ENCODE measurements at regions not wholly inside any gene's neighbourhood (a gene's known extent, or its start where the extent isn't known, plus 50 kb on each side); places are given as distances from the start of the nearest gene placed in this dataset.
"Not testable (repeated sequence)": the region's sequence is repeated elsewhere in the genome, so short reads cannot be mapped to it uniquely, and the experiment has no call there.

- in situ Hi-C loops (cut with MboI; ENCODE audit: low sequenced_read_pairs in 4 of 4) = no loop called here
- intact Hi-C loops (cut with DNase I; ENCODE audit: low total_unique reads) = no loop called here
- TF ChIP-seq CTCF (IDR thresholded peaks at IDR 0.05 in 4 of 5, conservative IDR thresholded peaks at IDR 0.05 in 1 of 5) = no peak
- TF ChIP-seq POLR2A (IDR thresholded peaks at IDR 0.05) = no peak
- Histone ChIP-seq H3K36me3 (no peaks in the 10 kb centered on the region), H3K27ac (no peak overlapping the region), H3K27me3 (no peaks in the 10 kb centered on the region), H3K4me3 (no peak overlapping the region), H3K9me3 (no peaks in the 10 kb centered on the region), H3K4me1 (no peaks in the 10 kb centered on the region)
- DNase-seq = no peak
- ATAC-seq = no peak
Observed at GRCh38 chr16:88200896-88201185, 181.9 kb upstream of the ZNF469 start.

- H3K36me3 ChIP-seq; ATAC-seq; H3K9me3 ChIP-seq; in situ Hi-C loops (cut with MboI; ENCODE audit: low sequenced_read_pairs in 4 of 4); H3K4me3 ChIP-seq; H3K27me3 ChIP-seq; H3K4me1 ChIP-seq; H3K27ac ChIP-seq; DNase-seq; intact Hi-C loops (cut with DNase I; ENCODE audit: low total_unique reads): not testable (repeated sequence)
Observed at GRCh38 chr16:88201611-88202010, 181.1 kb upstream of the ZNF469 start.

- in situ Hi-C loops (cut with MboI; ENCODE audit: low sequenced_read_pairs in 4 of 4) (no loop called here), intact Hi-C loops (cut with DNase I; ENCODE audit: low total_unique reads) (no loop called here)
- TF ChIP-seq CTCF (IDR thresholded peaks at IDR 0.05 in 4 of 5, conservative IDR thresholded peaks at IDR 0.05 in 1 of 5) (no peak), POLR2A (IDR thresholded peaks at IDR 0.05) (no peak)
- Histone ChIP-seq H3K4me1 (no peaks in the 10 kb centered on the region), H3K9me3 (no peaks in the 10 kb centered on the region), H3K27me3 (no peaks in the 10 kb centered on the region), H3K27ac (no peak overlapping the region), H3K4me3 (no peak overlapping the region), H3K36me3 (no peaks in the 10 kb centered on the region)
- ATAC-seq (no peak), DNase-seq (no peak)
Observed at GRCh38 chr16:88202207-88202745, 180.5 kb upstream of the ZNF469 start.

- DNase-seq; H3K9me3 ChIP-seq; intact Hi-C loops (cut with DNase I; ENCODE audit: low total_unique reads); H3K27me3 ChIP-seq; H3K36me3 ChIP-seq; H3K27ac ChIP-seq; in situ Hi-C loops (cut with MboI; ENCODE audit: low sequenced_read_pairs in 4 of 4); ATAC-seq; H3K4me3 ChIP-seq; H3K4me1 ChIP-seq: not testable (repeated sequence)
Observed at GRCh38 chr16:88202856-88203681, 179.7 kb upstream of the ZNF469 start.

GRCh38 chr16:88204131-88205110, 178.3 kb upstream of the ZNF469 start:
- intact Hi-C loops (cut with DNase I; ENCODE audit: low total_unique reads); H3K4me1 ChIP-seq; H3K36me3 ChIP-seq; ATAC-seq; H3K27ac ChIP-seq; H3K27me3 ChIP-seq; H3K9me3 ChIP-seq; H3K4me3 ChIP-seq; in situ Hi-C loops (cut with MboI; ENCODE audit: low sequenced_read_pairs in 4 of 4); DNase-seq: not testable (repeated sequence)

GRCh38 chr16:88205482-88205881, 177.3 kb upstream of the ZNF469 start:
- H3K4me3 ChIP-seq; in situ Hi-C loops (cut with MboI; ENCODE audit: low sequenced_read_pairs in 4 of 4); H3K9me3 ChIP-seq; H3K4me1 ChIP-seq; H3K27ac ChIP-seq; DNase-seq; ATAC-seq; H3K27me3 ChIP-seq; intact Hi-C loops (cut with DNase I; ENCODE audit: low total_unique reads); H3K36me3 ChIP-seq: not testable (repeated sequence)

- H3K9me3 ChIP-seq; intact Hi-C loops (cut with DNase I; ENCODE audit: low total_unique reads); in situ Hi-C loops (cut with MboI; ENCODE audit: low sequenced_read_pairs in 4 of 4); H3K36me3 ChIP-seq; H3K4me1 ChIP-seq; DNase-seq; H3K27me3 ChIP-seq; ATAC-seq; H3K4me3 ChIP-seq; H3K27ac ChIP-seq: not testable (repeated sequence)
Observed at GRCh38 chr16:88206006-88206405, 176.8 kb upstream of the ZNF469 start.

- H3K27me3 ChIP-seq; H3K4me3 ChIP-seq; in situ Hi-C loops (cut with MboI; ENCODE audit: low sequenced_read_pairs in 4 of 4); ATAC-seq; H3K27ac ChIP-seq; H3K36me3 ChIP-seq; H3K9me3 ChIP-seq; H3K4me1 ChIP-seq; DNase-seq; intact Hi-C loops (cut with DNase I; ENCODE audit: low total_unique reads): not testable (repeated sequence)
Observed at GRCh38 chr16:88206516-88206915, 176.2 kb upstream of the ZNF469 start.

Data from gastrocnemius medialis (tissue), 4 donors.